Breast epithelium (tissue), 4 donors: ENCODE measurements at regions not wholly inside any gene's neighbourhood (a gene's known extent, or its start where the extent isn't known, plus 50 kb on each side); places are given as distances from the start of the nearest gene placed in this dataset.
"Not testable (repeated sequence)": the region's sequence is repeated elsewhere in the genome, so short reads cannot be mapped to it uniquely, and the experiment has no call there.

Experiments
- DNase-seq, 2 donors: peaks; one replicate each; pipeline ENCODE4 v3.0.0-alpha.2; 2019; ENCODE audit warnings: low spot score in 2 of 2
- H3K27ac ChIP-seq, 2 donors: fragments of 200-600 bp; sonication (generic) in 1 of 2; one replicate each; pipeline ENCODE4 v1.5.1; 2016 to 2019; ENCODE audit warnings: mild to moderate bottlenecking in 1 of 2
- H3K27me3 ChIP-seq, 2 donors: fragments of 200-600 bp; sonication (generic) in 1 of 2; one replicate each; pipeline versions ENCODE4 v1.5.1 to v1.6.0; 2017 to 2019; ENCODE audit warnings: control low read depth in 1 of 2, mild to moderate bottlenecking in 1 of 2
- H3K36me3 ChIP-seq: fragments of 200-600 bp; one replicate; pipeline ENCODE4 v1.5.1; 2019
- H3K4me1 ChIP-seq, 2 donors: fragments of 200-600 bp; sonication (generic); one replicate each; pipeline ENCODE4 v1.5.1; 2016 to 2019; ENCODE audit warnings: control low read depth in 1 of 2
- H3K4me3 ChIP-seq, 3 donors: fragments of 200-600 bp; sonication (generic); 1 replicate in 2 of 3; 2 replicates in 1 of 3; pipeline ENCODE4 v1.5.1; 2016 to 2019; ENCODE audit warnings: mild to moderate bottlenecking in 3 of 3, moderate library complexity in 2 of 3
- H3K9me3 ChIP-seq, 2 donors: fragments of 200-600 bp; sonication (generic) in 1 of 2; one replicate each; pipeline ENCODE4 v1.5.1; 2016 to 2019; ENCODE audit warnings: control low read depth in 1 of 2
- CTCF ChIP-seq, 3 donors: fragments of 450-650 bp; IDR thresholded peaks; one replicate each; pipeline ENCODE4 v1.5.1; 2016 to 2017; ENCODE audit warnings: antibody characterized with exemption in 3 of 3, mild to moderate bottlenecking in 3 of 3, moderate library complexity in 3 of 3
- POLR2A ChIP-seq: fragments of 450-650 bp; IDR thresholded peaks from one replicate; pipeline ENCODE4 v1.6.1; 2016; ENCODE audit warnings: antibody characterized with exemption, mild to moderate bottlenecking, moderate library complexity
- POLR2AphosphoS5 ChIP-seq, 3 donors: sonication (generic); formaldehyde crosslinking; IDR thresholded peaks; one replicate each; pipeline ENCODE4 v1.6.1; 2017; ENCODE audit warnings: antibody characterized with exemption in 3 of 3
- intact Hi-C: fragments of 100-400 bp; cut with DNase I; formaldehyde crosslinking; loops from one replicate; pipeline ENCODE4 v1.15.1; 2023; ENCODE audit warnings: low total_unique reads

DNA sequence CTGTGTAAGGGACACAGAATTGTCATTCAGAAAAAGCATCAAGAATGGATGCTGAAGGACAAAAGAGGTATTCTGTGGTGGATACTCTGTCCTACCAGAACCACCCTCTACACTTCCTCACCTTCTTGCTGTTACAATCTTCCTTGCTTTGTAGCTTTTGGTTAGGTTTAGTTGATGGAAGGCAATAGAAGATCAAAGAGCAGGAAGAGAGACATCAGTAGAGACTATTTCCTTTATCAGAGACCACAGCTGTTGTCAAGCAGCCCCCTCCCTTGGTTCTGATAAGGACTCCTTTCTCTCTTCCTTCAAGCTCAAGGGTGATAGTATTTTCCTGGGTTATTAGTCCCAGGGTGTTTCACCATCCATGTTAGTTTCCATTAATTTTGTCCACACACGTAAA is 84.7 kb upstream of the ALCAM start:
- intact Hi-C loops = no loop called here
- no peaks in the 10 kb centered on the region for H3K9me3 ChIP-seq

GRCh38 chr3:105284876-105285275 is 81.8 kb upstream of the ALCAM start:
- TF ChIP-seq POLR2AphosphoS5 (IDR thresholded peaks at IDR 0.05) (no peak), CTCF (IDR thresholded peaks at IDR 0.05) (no peak), POLR2A (no peak)
- H3K27ac ChIP-seq = no peak overlapping the region
- intact Hi-C loops = no loop called here
- no peaks in the 10 kb centered on the region for H3K36me3 ChIP-seq
- no peak for DNase-seq
- H3K9me3 ChIP-seq = no peaks in the 10 kb centered on the region
- H3K4me1 ChIP-seq = no peaks in the 10 kb centered on the region
- H3K4me3 ChIP-seq = no peak overlapping the region
- no peaks in the 10 kb centered on the region for H3K27me3 ChIP-seq

More for the DNA sequence above, 84.7 kb upstream of the ALCAM start:
- no peaks in the 10 kb centered on the region for H3K36me3 ChIP-seq
- H3K27ac ChIP-seq = no peak overlapping the region
- no peaks in the 10 kb centered on the region for H3K4me1 ChIP-seq
- no peak overlapping the region for H3K4me3 ChIP-seq
- H3K27me3 ChIP-seq = no peaks in the 10 kb centered on the region
- TF ChIP-seq CTCF (IDR thresholded peaks at IDR 0.05) (no peak), POLR2A (no peak), POLR2AphosphoS5 (IDR thresholded peaks at IDR 0.05) (no peak)
- no peak for DNase-seq

DNA sequence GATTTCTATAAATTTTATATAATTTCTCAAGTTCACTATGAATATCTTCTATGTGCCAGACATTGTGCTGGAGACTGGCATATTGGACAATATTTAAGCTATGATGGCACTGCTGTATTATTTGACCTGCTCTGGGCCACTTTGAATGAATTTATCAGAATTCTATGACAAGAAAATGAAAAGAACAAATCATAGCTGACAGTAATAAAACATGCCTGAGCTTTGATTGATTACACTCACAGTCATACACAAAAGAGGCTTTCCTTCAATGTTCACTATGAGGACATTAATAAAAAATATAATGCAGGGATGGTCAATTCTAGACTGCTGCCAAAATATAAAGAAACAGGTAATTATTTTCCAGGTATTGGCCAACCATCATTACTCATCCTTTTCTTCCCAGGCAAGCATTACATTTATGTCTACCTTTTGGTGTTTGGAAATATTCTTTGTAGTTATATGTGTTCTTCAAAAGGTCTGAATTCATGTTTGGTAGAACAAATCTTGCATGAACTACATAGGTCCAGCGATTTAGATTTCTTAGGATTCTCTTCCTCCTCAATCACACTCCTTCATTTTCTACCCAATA is 81.0 kb upstream of the ALCAM start:
- Histone ChIP-seq H3K27me3 (no peaks in the 10 kb centered on the region), H3K36me3 (no peaks in the 10 kb centered on the region), H3K4me1 (no peaks in the 10 kb centered on the region), H3K9me3 (no peaks in the 10 kb centered on the region), H3K27ac (no peak overlapping the region), H3K4me3 (no peak overlapping the region)
- no peak for TF ChIP-seq POLR2AphosphoS5 (IDR thresholded peaks at IDR 0.05)
- no peak for TF ChIP-seq POLR2A
- no peak for TF ChIP-seq CTCF (IDR thresholded peaks at IDR 0.05)
- intact Hi-C loops = no loop called here
- no peak for DNase-seq

DNA sequence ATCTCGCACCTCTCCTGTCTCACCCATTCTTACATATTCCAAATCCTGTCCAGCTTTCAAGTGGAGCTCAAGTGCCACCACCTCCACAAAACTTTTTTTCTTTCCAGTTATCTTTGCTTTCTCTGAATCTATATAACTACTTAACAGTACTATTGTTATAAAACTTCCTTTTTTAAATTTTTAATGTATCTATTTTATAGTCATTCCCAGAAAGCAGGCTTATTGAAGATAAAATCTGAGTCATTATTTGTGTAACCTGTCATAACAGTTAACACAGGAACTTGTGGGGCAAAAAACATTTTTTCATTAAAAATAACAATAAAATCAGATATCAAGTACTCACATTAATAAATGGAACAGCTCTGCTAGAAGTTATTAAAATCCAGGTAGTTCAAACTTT is 73.3 kb upstream of the ALCAM start:
- TF ChIP-seq POLR2A = no peak
- no peak for TF ChIP-seq CTCF (IDR thresholded peaks at IDR 0.05)
- TF ChIP-seq POLR2AphosphoS5 (IDR thresholded peaks at IDR 0.05) = no peak
- intact Hi-C loops = no loop called here
- Histone ChIP-seq H3K36me3 (no peaks in the 10 kb centered on the region), H3K4me1 (no peaks in the 10 kb centered on the region), H3K27ac (no peak overlapping the region), H3K9me3 (no peaks in the 10 kb centered on the region), H3K4me3 (no peak overlapping the region), H3K27me3 (no peaks in the 10 kb centered on the region)
- DNase-seq = no peak

DNA sequence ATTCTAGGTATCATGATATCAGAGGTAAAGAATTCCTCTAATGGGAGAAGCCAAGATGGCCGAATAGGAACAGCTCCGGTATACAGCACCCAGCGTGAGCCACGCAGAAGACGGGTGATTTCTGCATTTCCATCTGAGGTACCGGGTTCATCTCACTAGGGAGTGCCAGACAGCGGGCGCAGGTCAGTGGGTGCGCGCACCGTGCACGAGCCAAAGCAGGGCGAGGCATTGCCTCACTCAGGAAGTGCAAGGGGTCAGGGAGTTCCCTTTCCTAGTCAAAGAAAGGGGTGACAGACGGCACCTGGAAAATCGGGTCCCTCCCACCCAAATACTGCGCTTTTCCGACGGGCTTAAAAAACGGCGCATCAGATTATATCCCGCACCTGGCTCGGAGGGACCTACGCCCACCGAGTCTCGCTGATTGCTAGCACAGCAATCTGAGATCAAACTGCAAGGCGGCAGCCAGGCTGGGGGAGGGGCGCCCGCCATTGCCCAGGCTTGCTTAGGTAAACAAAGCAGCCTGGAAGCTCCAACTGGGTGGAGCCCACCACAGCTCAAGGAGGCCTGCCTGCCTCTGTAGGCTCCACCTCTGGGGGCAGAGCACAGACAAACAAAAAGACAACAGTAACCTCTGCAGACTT is 70.4 kb upstream of the ALCAM start:
- H3K4me1 ChIP-seq = not testable (repeated sequence)

More for the DNA sequence above, 70.4 kb upstream of the ALCAM start:
- H3K27ac ChIP-seq, intact Hi-C loops, DNase-seq, H3K27me3 ChIP-seq, H3K9me3 ChIP-seq, H3K4me3 ChIP-seq, H3K36me3 ChIP-seq: not testable (repeated sequence)
